Inflammatory macrophage treated with lipopolysaccharide for 4 hours (primary cell): ENCODE measurements at regions not wholly inside any gene's neighbourhood (a gene's known extent, or its start where the extent isn't known, plus 50 kb on each side); places are given as distances from the start of the nearest gene placed in this dataset.

Experiments
- DNase-seq: peaks from one replicate; pipeline ENCODE4 v3.0.0-alpha.2; 2020

DNA sequence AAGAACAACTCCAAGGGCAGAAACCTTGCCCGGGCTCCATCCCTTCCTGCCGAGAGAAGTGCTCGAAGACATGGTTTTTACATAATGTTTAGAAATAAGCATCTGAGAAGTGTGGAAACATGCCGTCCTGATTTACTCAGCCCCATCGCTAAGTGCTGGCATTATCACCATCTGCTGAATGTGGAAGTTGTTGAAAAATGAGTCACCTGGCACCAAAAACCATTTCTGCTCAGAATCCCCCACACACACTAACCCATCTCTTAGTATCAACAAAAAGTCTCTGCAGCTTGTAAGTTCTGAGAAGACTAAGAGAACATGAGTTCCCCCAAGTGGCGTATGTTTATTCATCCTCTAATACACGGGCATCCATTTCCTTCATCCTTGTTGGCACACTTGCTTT is 51.0 kb upstream of the ARL8B start:
- DNase-seq: peak; percentile 31

DNA sequence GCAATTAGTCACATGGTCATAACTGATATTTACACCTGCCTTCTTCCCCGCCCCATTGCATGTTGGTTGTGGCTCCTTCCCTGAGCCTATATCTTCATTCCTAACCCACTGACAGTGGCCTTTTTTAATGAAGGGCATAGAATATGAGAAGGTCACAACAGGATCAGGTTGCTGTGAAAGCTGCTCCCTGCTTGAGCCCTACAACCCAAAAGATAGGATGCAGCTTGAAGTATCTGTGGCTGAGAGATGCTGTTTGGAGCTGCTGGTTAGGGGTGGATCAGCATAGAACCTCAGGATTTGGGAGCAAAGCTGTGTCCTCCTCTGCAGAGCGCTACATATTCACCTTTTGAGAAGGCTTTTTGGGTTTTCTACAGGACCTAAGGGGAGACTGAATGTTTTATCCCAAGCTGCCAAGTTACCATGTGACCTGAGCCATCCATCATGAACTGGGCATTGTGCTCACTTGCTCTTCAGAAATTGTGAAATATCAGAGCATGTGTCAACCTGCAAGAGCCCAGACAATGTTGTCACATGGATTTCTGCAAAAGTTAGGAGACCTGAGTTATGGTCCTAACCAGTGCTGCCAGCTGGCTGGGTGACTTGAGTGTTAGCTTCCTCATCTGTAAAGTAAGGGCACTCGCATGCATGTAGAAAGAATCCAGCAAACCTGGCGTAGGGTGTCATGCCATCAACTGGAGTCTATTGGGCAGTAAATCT is 49.8 kb upstream of the ARL8B start:
- DNase-seq: peak; percentile 30
